GM20000 (cell line): ENCODE measurements at regions not wholly inside any gene's neighbourhood (a gene's known extent, or its start where the extent isn't known, plus 50 kb on each side); places are given as distances from the start of the nearest gene placed in this dataset.
A peak's percentile ranks its signal among the peaks of the same experiment; 100 is the strongest.

Source experiments
- DNase-seq: peaks from one replicate; pipeline ENCODE4 v3.0.0; 2012; ENCODE audit warnings: low spot score
- TF ChIP-seq, protein P1 (sequence below): IDR thresholded peaks from 2 replicates; pipeline ENCODE4 v1.5.1; 2012; ENCODE audit warnings: mild to moderate bottlenecking, control low read depth; ENCODE audit errors: extremely low read depth, missing control alignments

DNA sequence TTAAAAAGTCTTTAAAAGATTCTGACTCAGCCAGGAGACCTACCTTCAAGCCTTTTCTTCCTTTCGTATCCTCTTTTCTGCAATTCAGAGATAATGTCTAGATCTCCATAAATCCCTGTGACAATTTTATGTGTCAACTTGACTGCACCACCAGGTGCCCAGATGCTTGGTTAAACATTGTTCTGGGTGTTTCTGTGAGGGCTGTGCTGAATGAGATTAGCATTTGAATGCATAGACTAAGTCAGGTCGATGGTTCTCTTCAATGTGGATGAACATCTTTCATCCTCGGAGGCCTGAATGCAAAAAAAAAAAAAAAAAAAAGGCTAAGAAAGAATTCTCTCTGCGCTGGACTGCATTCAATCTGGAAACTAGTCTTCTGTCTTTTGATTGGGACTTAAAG, 1082.7 kb downstream of the NLGN4X start:
- no peak for DNase-seq
- TF ChIP-seq, protein P1, sequence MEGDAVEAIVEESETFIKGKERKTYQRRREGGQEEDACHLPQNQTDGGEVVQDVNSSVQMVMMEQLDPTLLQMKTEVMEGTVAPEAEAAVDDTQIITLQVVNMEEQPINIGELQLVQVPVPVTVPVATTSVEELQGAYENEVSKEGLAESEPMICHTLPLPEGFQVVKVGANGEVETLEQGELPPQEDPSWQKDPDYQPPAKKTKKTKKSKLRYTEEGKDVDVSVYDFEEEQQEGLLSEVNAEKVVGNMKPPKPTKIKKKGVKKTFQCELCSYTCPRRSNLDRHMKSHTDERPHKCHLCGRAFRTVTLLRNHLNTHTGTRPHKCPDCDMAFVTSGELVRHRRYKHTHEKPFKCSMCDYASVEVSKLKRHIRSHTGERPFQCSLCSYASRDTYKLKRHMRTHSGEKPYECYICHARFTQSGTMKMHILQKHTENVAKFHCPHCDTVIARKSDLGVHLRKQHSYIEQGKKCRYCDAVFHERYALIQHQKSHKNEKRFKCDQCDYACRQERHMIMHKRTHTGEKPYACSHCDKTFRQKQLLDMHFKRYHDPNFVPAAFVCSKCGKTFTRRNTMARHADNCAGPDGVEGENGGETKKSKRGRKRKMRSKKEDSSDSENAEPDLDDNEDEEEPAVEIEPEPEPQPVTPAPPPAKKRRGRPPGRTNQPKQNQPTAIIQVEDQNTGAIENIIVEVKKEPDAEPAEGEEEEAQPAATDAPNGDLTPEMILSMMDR, result no peak

DNA sequence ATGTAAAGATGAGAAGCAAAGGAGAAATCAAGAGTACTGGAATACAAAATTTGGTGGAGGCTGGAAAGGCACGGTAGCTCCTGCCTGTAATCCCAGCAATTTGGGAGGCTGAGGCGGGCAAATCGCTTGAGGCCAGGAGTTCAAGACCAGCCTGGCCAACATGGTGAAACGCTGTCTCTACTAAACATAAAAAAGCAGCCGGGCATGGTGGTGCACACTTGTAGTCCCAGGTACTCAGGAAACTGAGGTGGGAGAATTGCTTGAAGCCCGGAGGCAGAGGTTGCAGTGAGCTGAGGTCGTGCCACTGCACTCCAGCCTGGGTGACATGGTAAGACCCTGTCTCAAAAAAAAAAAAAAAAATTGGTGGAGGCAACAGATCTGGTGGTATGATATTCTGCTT, 1086.0 kb downstream of the NLGN4X start:
- DNase-seq, result no peak
- TF ChIP-seq, protein P1, result no peak

DNA sequence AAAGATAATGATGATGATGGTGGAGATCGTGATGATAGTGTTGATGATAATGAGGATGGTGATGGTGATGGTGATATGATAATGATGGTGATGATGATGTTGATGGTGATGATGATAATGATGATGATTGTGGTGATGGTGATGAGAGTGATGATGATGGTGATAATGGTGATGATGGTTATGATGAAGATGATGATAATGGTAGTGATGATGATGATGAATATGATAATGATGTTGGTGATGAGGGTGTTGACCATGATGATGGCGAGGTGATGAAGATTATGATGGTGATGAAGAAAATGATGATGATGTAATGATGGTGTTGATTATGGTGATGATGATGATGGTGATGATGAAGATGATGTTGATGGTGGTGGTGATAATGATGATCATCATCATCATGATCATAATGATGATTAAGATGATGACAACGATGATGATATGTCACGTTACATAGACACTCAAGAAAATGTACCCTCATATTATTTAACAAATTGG, 1106.4 kb downstream of the NLGN4X start:
- DNase-seq, result no peak
- TF ChIP-seq, protein P1, result no peak

DNA sequence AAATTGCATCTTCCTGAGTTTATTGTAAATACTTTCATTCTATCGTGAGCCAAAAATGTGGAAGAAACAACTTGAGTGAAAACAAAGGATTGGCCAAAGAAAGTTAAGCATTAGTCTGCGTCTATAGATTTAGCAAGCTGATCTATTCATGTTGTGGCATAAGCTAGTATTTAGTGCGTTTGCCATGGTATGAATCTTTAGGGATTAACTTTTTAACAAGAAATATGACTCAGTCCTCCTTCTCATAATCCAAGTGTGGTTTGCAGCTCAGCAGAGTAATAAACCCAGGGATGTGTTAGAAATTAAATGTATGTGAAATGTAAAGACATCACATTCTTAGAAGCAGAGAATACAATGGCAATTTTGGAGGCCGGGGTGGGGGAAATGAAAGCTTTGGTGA, 1110.9 kb downstream of the NLGN4X start:
- DNase-seq, result no peak

DNA sequence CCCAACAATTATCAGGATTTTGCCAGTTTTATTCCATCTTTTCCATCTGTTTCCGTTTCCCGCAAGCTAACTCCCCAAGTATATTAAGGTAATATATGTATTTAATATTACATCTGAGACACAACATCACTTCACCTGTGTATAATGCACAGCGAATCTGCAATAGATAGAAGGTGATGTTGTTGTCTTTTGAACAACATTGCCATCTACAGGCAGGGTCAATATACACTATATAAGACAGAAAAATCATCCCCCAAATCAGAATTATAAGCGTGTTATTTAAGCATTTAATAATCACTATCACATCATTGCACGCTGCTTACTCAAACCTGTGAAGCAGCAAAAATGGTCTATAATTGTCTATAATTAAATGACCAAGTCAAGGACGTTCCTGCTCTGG, 1115.5 kb downstream of the NLGN4X start:
- DNase-seq, result peak; percentile 0
- TF ChIP-seq, protein P1, result no peak

More for the DNA sequence above, 1110.9 kb downstream of the NLGN4X start:
- TF ChIP-seq, protein P1, result no peak

DNA sequence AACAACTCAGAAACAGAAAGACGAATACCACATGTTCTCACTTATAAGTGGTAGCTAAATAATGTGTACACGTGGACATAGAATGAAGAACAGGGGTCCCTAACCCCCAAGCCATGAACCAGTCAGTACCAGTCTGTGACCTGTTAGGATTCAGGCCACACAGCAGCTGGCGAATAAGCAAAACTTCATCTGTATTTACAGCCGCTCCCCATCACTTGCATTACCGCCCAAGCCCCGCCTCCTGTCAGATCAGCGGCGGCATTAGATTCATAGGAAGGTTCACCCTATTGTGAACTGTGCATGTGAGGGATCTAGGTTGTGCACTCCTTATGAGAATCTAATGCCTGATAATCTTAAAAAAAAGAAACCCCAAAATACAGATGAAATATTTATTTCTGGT, 1128.7 kb downstream of the NLGN4X start:
- TF ChIP-seq, protein P1, result no peak
- DNase-seq, result no peak

DNA sequence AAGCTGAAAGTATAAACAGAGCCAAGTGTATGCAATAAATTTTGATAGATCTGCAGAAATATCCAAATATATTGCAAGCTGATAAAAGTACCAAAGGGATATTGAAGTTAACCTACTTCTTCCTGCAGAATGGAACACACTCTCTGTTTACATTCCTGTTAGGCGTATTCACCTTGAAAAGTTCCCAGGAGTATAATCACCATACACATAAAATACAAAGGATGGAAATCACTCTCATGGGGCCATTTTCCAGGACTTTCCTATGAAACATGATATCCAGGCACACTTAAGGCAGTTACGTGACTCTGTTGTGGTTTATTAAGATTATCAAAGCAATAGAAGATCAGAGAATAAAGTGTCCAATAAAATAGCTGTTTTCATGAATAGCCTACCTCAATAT, 1142.3 kb downstream of the NLGN4X start:
- DNase-seq, result no peak
- TF ChIP-seq, protein P1, result no peak
